Transverse colon (tissue), 4 donors: ENCODE measurements at regions not wholly inside any gene's neighbourhood (a gene's known extent, or its start where the extent isn't known, plus 50 kb on each side); places are given as distances from the start of the nearest gene placed in this dataset.

Source experiments
- CTCF ChIP-seq, 5 experiments: fragments of 200-600 bp in 3 of 5; fragments of 450-650 bp in 2 of 5; sonication (generic) in 3 of 5; IDR thresholded peaks; 1 replicate in 2 of 5; 2 replicates in 3 of 5; pipeline ENCODE4 v1.5.1; 2016 to 2017; ENCODE audit warnings: antibody characterized with exemption in 5 of 5, inconsistent platforms in 3 of 5, mild to moderate bottlenecking in 2 of 5, moderate library complexity in 1 of 5
- EP300 ChIP-seq: sonication (generic); formaldehyde crosslinking; IDR thresholded peaks from one replicate; pipeline ENCODE4 v1.6.1; 2017; ENCODE audit warnings: antibody characterized with exemption, low read depth
- POLR2A ChIP-seq: fragments of 450-650 bp; IDR thresholded peaks from one replicate; pipeline ENCODE4 v1.6.1; 2016; ENCODE audit warnings: antibody characterized with exemption, mild to moderate bottlenecking, moderate library complexity
- POLR2AphosphoS5 ChIP-seq, 3 donors: sonication (generic); formaldehyde crosslinking; IDR thresholded peaks; one replicate each; pipeline ENCODE4 v1.6.1; 2016; ENCODE audit warnings: antibody characterized with exemption in 3 of 3

DNA sequence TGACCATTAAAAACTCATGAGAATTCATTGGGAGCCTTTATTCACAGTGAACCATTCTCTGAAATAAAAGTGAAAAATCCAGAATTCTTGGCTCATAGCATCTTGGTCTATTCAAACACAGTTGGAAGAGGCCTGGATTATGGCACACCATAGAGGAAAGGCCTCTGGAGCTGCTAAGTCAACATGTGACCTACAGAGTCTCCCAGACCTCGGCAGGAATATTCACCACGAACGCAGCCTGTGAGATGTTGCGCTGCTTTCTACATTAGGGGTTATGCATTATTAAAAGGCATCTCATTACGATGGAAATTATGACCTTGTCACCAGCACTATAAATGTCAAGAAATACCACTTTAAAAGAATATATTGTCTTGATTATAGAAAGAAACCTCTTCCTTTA is 132.6 kb downstream of the EFNB2 start:
- TF ChIP-seq CTCF (IDR thresholded peaks at IDR 0.05), result no peak
- TF ChIP-seq EP300, result no peak
- no peak for TF ChIP-seq POLR2AphosphoS5 (IDR thresholded peaks at IDR 0.05)
- TF ChIP-seq POLR2A, result no peak
